IgD-negative memory B cell (primary cell): ENCODE measurements at regions not wholly inside any gene's neighbourhood (a gene's known extent, or its start where the extent isn't known, plus 50 kb on each side); places are given as distances from the start of the nearest gene placed in this dataset.
"Not testable (repeated sequence)": the region's sequence is repeated elsewhere in the genome, so short reads cannot be mapped to it uniquely, and the experiment has no call there.

Experiments used
- H3K27ac Mint-ChIP-seq, 3 donors: one replicate each; pipeline ENCODE4 v1.8.0; 2020 to 2022; ENCODE audit warnings: mild to moderate bottlenecking in 3 of 3, mixed read lengths in 3 of 3, moderate library complexity in 1 of 3
- H3K27me3 Mint-ChIP-seq: one replicate; pipeline ENCODE4 v1.8.0; 2021; ENCODE audit warnings: mixed read lengths
- H3K36me3 Mint-ChIP-seq: one replicate; pipeline ENCODE4 v1.8.0; 2020; ENCODE audit warnings: mild to moderate bottlenecking, mixed read lengths
- H3K4me1 Mint-ChIP-seq, 3 donors: one replicate each; pipeline ENCODE4 v1.8.0; 2020 to 2022; ENCODE audit warnings: mixed read lengths in 3 of 3, mild to moderate bottlenecking in 1 of 3
- H3K4me3 Mint-ChIP-seq, 4 donors: one replicate each; pipeline ENCODE4 v1.8.0; 2020 to 2022; ENCODE audit warnings: mild to moderate bottlenecking in 4 of 4, mixed read lengths in 4 of 4, moderate library complexity in 3 of 4
- H3K9me3 Mint-ChIP-seq, 3 donors: one replicate each; pipeline ENCODE4 v1.8.0; 2020 to 2021; ENCODE audit warnings: mixed read lengths in 3 of 3, mild to moderate bottlenecking in 1 of 3

DNA sequence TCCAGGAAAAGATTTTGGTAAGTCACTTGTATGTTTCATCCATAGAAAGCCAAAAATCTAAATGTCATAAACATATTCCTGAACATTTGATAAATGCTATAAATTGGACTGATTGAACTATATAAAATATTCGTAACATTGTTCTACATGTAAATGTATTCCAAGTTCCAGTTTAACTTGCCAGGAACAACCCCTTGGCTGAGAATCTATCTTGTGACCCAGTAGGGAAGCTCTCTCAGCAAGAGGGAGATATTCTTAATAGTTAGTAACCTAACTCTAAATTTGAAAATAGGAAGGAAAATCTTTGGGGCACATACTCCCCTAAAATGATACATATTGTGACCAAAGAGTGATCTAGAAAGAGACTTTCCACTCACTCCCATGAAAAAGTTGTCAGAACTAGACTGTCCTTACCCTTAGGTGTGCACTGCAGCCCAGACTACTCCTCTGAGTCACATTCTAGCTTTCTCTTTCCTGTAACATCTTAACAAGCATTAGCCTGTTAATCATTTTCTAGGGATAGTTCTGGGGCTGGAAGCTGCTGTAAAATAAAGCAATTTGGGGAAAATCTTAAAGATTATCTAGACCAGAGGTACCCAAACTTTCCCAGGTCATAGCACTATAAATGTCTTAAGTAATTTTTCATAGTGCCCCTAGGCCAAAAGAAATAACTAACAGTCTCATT is 73.7 kb upstream of the SKAP2 start:
- H3K27me3 Mint-ChIP-seq, result peaks cover 2% of the 10 kb centered on the region
- H3K4me1 Mint-ChIP-seq, result no peaks in the 10 kb centered on the region
- H3K36me3 Mint-ChIP-seq, result no peaks in the 10 kb centered on the region
- no peak overlapping the region for H3K4me3 Mint-ChIP-seq
- peaks cover 0 to 3% (median 0%) of the 10 kb centered on the region in 3 donors for H3K9me3 Mint-ChIP-seq
- H3K27ac Mint-ChIP-seq, result no peak overlapping the region

DNA sequence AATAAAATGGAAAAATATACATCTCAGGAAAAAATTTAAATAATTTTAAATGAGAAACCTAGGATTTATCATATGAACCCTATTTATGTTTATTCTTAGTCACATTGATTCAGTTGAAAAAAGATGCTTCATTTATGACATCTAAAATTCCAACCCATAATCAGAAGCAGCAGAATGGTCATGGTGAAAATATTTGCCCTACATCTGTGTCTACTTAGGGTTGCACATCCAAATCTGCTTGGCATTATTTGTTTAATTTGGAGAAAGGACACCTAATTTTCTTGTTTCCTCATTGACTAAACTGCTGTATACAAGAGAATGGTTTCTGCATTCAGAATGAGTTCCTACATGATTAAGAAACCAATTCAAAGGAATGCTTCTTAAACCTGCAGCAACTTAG is 72.9 kb upstream of the SKAP2 start:
- H3K36me3 Mint-ChIP-seq, result no peaks in the 10 kb centered on the region
- H3K27ac Mint-ChIP-seq, result no peak overlapping the region
- H3K4me3 Mint-ChIP-seq, result no peak overlapping the region
- peaks cover 0 to 3% (median 0%) of the 10 kb centered on the region in 3 donors for H3K9me3 Mint-ChIP-seq
- peaks cover 3% of the 10 kb centered on the region for H3K27me3 Mint-ChIP-seq
- H3K4me1 Mint-ChIP-seq, result no peaks in the 10 kb centered on the region

DNA sequence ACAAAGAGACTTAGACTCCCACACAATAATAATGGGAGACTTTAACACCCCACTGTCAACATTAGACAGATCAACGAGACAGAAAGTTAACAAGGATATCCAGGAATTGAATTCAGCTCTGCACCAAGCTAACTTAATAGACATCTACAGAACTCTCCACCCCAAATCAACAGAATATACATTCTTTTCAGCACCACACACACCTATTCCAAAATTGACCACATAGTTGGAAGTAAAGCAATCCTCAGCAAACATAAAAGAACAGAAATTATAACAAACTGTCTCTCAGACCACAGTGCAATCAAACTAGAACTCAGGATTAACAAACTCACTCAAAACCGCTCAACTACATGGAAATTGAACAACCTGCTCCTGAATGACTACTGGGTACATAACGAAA is 68.2 kb upstream of the SKAP2 start:
- not testable (repeated sequence) for H3K36me3 Mint-ChIP-seq, H3K9me3 Mint-ChIP-seq, H3K27me3 Mint-ChIP-seq, H3K4me3 Mint-ChIP-seq, H3K4me1 Mint-ChIP-seq, H3K27ac Mint-ChIP-seq

DNA sequence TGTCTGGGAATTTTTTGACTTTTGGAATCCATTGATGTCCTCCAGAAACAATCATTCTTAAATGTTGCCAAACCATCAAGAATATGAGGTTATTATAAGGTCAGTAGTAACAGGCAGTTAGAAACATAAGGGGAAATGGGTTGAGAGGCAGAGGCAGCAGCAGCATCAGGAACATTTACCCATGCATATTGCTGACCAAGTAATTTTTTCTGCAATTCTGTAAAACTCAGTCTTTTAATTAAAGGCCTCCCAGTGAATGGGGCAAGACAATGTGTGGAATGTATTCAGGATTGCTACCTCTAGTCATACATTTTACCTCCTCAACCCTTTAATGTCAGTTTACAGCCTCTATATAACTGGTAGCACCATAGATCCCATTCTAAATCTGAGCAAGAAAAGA is 66.5 kb upstream of the SKAP2 start:
- Mint-ChIP-seq H3K4me1 (no peaks in the 10 kb centered on the region), H3K36me3 (peaks cover 1% of the 10 kb centered on the region), H3K4me3 (no peak overlapping the region), H3K27me3 (peaks cover 8% of the 10 kb centered on the region), H3K27ac (no peak overlapping the region), H3K9me3 (peaks cover 0 to 3% (median 0%) of the 10 kb centered on the region in 3 donors)

DNA sequence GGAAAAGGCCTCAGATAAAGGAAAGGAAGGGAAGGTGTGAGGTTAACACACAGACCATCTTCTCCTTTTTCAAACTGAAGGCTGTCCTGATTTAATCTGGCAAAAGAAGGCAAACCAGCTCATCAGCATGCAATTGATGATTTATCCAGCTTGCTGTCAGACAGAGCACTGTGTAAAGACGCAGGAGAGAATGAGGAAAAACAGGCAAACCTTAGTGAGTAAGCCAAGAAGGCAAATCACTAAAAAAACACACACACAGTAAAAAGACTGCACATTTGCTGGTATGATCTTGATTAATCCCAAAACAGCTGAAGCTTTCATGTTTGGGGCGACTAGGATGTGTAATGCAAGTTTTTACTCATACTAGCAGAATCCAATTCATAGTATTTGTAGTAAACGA is 65.8 kb upstream of the SKAP2 start:
- no peak overlapping the region for H3K4me3 Mint-ChIP-seq
- H3K27me3 Mint-ChIP-seq, result peaks cover 8% of the 10 kb centered on the region
- peaks cover 0 to 3% (median 0%) of the 10 kb centered on the region in 3 donors for H3K9me3 Mint-ChIP-seq
- peaks cover 1% of the 10 kb centered on the region for H3K36me3 Mint-ChIP-seq
- no peaks in the 10 kb centered on the region for H3K4me1 Mint-ChIP-seq
- no peak overlapping the region for H3K27ac Mint-ChIP-seq

DNA sequence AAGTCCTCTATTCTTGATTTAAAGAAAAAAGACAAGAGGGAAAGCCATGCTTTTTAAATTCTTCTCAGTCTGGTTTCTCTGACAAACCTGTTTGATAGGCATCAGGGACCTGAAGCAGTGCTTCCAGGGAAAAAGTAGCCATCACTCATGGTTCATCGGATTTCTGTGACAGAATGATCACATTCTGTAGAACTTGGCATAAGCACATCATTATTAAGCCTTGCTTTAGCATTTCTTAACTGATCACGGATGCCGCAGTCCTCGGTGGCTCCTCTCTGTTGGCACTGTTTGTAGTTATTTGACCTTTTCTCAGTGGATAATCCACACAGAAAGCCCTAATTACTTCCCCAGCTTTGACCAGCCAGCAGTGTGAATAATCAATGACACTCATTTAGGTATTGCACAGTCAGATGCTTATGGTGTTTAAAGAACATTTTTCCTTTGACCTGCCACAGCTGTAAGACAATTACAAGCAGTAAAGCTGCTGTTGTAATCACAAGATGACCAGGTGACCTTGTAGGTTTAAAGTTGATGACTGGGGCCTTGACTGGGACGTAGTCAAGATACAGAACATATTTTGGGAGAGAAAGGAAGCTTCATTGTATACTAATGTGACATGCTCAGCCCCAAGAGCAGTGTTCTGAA is 64.4 kb upstream of the SKAP2 start:
- peaks cover 1% of the 10 kb centered on the region for H3K36me3 Mint-ChIP-seq
- H3K27me3 Mint-ChIP-seq, result peaks cover 8% of the 10 kb centered on the region
- no peaks in the 10 kb centered on the region for H3K4me1 Mint-ChIP-seq
- H3K4me3 Mint-ChIP-seq, result no peak overlapping the region
- H3K27ac Mint-ChIP-seq, result no peak overlapping the region
- peaks cover 0 to 3% (median 0%) of the 10 kb centered on the region in 3 donors for H3K9me3 Mint-ChIP-seq

DNA sequence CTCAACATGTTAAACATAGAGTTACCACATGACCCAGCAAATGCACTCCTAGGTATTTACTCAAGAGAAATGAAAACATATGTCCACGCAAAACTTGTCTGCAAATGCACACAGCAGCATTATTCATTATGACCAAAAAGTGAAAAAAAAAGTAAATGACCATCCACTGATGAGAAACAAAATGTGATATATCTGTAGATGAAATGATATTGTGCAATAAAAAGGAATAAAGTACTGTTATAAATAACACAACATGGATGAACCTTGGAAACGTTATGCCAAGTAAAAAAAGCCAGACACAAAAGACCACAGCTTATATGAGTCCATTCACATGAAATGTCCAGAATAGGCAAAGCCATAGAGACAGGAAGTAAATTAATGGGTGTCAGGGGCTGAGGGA is 61.4 kb upstream of the SKAP2 start:
- peaks cover 5% of the 10 kb centered on the region for H3K27me3 Mint-ChIP-seq

DNA sequence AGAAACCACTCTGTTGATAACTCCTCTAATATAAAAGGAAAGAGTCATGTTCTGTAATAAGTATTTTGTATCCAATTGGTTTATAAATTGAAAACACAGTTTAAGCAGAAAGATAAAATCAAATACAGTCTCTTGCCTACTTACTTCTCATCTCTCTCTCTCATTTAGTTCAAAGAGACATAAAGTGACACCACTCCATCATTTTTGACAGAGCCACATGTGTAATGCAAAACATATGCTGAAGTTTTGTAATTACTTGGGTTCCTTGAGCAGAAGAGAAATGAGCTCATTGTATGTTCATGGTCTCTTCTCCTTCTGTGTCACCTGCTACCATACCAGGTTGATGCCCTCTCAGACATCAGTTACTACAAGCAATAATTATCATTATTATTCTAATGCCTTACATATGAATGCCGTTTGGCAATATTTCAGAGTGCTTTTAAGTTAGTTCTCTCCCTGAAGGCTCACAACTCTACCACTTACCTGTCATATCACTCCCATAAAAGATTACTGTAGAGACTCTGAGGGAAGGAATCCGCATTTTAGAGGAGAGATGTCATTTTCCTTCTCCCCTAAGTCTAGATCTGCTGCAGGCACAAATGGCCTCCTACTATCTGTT is 59.9 kb upstream of the SKAP2 start:
- Mint-ChIP-seq H3K27me3 (peaks cover 8% of the 10 kb centered on the region), H3K36me3 (no peaks in the 10 kb centered on the region), H3K4me1 (no peaks in the 10 kb centered on the region), H3K9me3 (no peaks in the 10 kb centered on the region), H3K27ac (no peak overlapping the region), H3K4me3 (no peak overlapping the region)

More for the DNA sequence above, 61.4 kb upstream of the SKAP2 start:
- peaks cover 1% of the 10 kb centered on the region for H3K36me3 Mint-ChIP-seq
- no peaks in the 10 kb centered on the region for H3K9me3 Mint-ChIP-seq
- H3K4me3 Mint-ChIP-seq, result no peak overlapping the region
- no peaks in the 10 kb centered on the region for H3K4me1 Mint-ChIP-seq
- H3K27ac Mint-ChIP-seq, result no peak overlapping the region

DNA sequence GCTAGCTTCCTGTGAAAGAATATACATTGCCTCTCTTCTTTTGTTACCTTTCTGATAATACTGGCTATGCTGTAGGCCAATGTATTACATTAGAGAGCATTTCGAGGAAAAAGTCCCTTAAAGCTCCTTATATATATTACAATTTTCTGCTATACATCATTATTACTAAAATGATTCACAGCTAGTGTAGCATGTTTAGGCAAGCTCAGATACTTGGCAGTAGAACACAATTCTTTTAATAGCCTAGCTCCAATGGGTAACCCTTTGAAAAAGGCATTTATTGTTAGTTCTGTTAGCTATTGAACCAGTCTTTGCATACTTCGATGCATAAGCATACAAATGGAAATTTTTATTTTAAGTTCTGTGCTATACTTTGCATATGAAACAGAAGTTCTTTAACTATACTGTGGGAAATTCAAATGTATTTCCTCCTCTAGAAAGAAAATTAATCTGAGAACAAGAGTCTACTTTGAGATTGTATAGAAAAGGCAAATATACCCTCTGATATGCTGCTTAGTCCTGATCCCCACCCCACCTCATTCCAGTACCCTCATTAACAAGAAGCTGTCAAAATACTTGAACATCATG is 55.6 kb upstream of the SKAP2 start:
- peaks cover 3% of the 10 kb centered on the region for H3K27me3 Mint-ChIP-seq
- H3K4me1 Mint-ChIP-seq, result no peaks in the 10 kb centered on the region
- H3K27ac Mint-ChIP-seq, result no peak overlapping the region
- H3K4me3 Mint-ChIP-seq, result no peak overlapping the region
- H3K36me3 Mint-ChIP-seq, result no peaks in the 10 kb centered on the region
- H3K9me3 Mint-ChIP-seq, result no peaks in the 10 kb centered on the region

DNA sequence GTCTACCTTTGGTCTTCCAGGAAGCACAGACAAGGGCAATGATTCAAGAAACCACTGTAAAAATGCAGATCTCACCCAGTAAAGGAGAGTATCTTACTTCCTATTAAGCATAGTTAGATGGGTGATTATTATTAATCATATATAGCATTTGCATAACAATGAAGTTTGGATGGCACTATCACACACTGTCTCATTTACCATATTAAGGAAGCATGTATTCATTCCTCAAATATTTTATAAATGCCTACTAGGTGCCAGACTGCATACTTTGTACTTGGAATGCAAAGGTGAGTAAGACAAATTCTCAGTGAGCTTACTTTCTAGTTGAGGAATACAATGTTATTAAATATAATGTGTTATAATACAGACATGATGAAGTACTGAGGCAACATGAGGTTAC is 53.9 kb upstream of the SKAP2 start:
- Mint-ChIP-seq H3K4me1 (no peaks in the 10 kb centered on the region), H3K36me3 (no peaks in the 10 kb centered on the region), H3K4me3 (no peak overlapping the region), H3K27ac (no peak overlapping the region), H3K9me3 (no peaks in the 10 kb centered on the region), H3K27me3 (peaks cover 3% of the 10 kb centered on the region)

DNA sequence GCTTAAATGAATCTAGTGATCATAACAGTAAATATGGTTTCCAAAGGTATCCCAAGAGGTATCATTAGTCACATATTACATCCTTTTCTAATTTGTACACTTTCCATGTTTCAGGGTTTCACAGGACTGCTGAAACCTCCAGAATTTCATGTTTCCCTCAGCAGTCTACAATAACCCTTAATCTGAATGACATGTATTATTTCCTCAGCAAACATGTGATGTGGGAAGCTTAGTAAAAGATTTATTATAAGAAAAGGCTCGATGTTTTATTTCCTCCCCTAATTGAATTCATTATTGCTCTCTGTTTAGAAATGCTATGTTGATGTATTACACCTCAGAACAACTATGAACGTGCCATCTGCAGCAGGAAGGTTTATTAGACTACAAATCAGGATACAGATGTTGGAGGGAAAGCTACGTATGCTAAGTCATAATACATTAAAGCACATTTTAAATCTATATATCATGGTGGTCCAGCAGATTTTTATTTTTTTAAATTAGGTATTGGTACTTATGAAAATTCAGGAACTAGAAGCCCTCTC is 52.5 kb upstream of the SKAP2 start:
- H3K27ac Mint-ChIP-seq, result no peak overlapping the region
- H3K9me3 Mint-ChIP-seq, result no peaks in the 10 kb centered on the region
- no peaks in the 10 kb centered on the region for H3K36me3 Mint-ChIP-seq
- H3K4me3 Mint-ChIP-seq, result no peak overlapping the region
- peaks cover 3% of the 10 kb centered on the region for H3K27me3 Mint-ChIP-seq
- no peaks in the 10 kb centered on the region for H3K4me1 Mint-ChIP-seq

DNA sequence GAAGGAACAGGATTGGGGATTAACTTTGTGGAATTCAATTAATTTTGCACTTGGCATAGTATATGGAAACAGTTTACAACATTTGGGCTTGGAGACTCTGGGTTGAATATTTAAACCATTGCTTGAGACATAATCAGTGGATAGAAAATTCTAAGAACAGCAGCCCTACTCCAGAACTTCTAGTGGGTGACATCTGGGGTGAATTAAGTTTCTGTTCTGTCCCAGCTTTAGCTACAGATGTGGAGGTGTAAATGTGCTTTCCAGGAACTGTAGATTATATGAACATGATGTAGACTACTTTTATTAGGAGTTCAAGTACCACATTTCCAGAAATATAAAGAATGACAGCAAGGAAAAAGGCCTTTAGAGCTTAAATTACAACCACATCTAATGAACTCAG is 51.9 kb upstream of the SKAP2 start:
- H3K27ac Mint-ChIP-seq, result no peak overlapping the region
- no peaks in the 10 kb centered on the region for H3K4me1 Mint-ChIP-seq
- H3K27me3 Mint-ChIP-seq, result peaks cover 3% of the 10 kb centered on the region
- no peak overlapping the region for H3K4me3 Mint-ChIP-seq
- no peaks in the 10 kb centered on the region for H3K36me3 Mint-ChIP-seq
- no peaks in the 10 kb centered on the region for H3K9me3 Mint-ChIP-seq
